ENCODE measurements at regions not wholly inside any gene's neighbourhood (a gene's known extent, or its start where the extent isn't known, plus 50 kb on each side); places are given as distances from the start of the nearest gene placed in this dataset.

GRCh38 chr13:82822935-82823334 lies 1059.3 kb downstream of the SLITRK1 start:
- no peak for TF ChIP-seq EP300 (conservative IDR thresholded peaks at IDR 0.05; ENCODE audit: poor library complexity, severe bottlenecking)
- TF ChIP-seq CTCF (IDR thresholded peaks at IDR 0.05; ENCODE audit: poor library complexity, severe bottlenecking) = no peak
- TF ChIP-seq POLR2AphosphoS5 (IDR thresholded peaks at IDR 0.05) = no peak
- TF ChIP-seq TAF1 (IDR thresholded peaks at IDR 0.05; ENCODE audit: low read depth) = no peak
- TF ChIP-seq RAD21 (conservative IDR thresholded peaks at IDR 0.05) = no peak
